Esophagus squamous epithelium (tissue), 5 donors: ENCODE measurements at regions not wholly inside any gene's neighbourhood (a gene's known extent, or its start where the extent isn't known, plus 50 kb on each side); places are given as distances from the start of the nearest gene placed in this dataset.

Experiments used
- DNase-seq: peaks from one replicate; lab custom pipeline; 2025; lab: John Stamatoyannopoulos, UW
- H3K27ac ChIP-seq, 4 donors: fragments of 200-600 bp; sonication (generic); one replicate each; pipeline ENCODE4 v1.5.1; 2016 to 2019; ENCODE audit warnings: mild to moderate bottlenecking in 1 of 4
- H3K27me3 ChIP-seq, 4 donors: fragments of 200-600 bp; sonication (generic); 1 replicate in 3 of 4; 2 replicates in 1 of 4; pipeline versions ENCODE4 v1.5.1 to v1.6.0; 2017 to 2021; ENCODE audit warnings: antibody characterized with exemption in 1 of 4
- H3K36me3 ChIP-seq, 3 donors: fragments of 200-600 bp; sonication (generic); one replicate each; pipeline ENCODE4 v1.5.1; 2016 to 2019
- H3K4me1 ChIP-seq, 3 donors: fragments of 200-600 bp; sonication (generic); one replicate each; pipeline ENCODE4 v1.5.1; 2017 to 2019
- H3K4me3 ChIP-seq, 4 donors: fragments of 200-600 bp; sonication (generic); 1 replicate in 3 of 4; 2 replicates in 1 of 4; pipeline ENCODE4 v1.5.1; 2016 to 2019; ENCODE audit warnings: mild to moderate bottlenecking in 2 of 4, moderate library complexity in 1 of 4
- H3K9me3 ChIP-seq, 3 donors: fragments of 200-600 bp; sonication (generic); one replicate each; pipeline ENCODE4 v1.5.1; 2016 to 2019
- POLR2A ChIP-seq, 4 donors: fragments of 450-650 bp; IDR thresholded peaks; one replicate each; pipeline ENCODE4 v1.6.1; 2017; ENCODE audit warnings: antibody characterized with exemption in 4 of 4, mild to moderate bottlenecking in 4 of 4, moderate library complexity in 3 of 4
- WGBS, 2 donors: methylation state at CpG; one replicate each; pipeline ENCODE4 v1.1.5; 2018; 5-methylcytosine and 5-hydroxymethylcytosine counted together
- intact Hi-C: fragments of 100-400 bp; cut with DNase I; formaldehyde crosslinking; loops from one replicate; pipeline ENCODE4 v1.15.0; 2022
- TF ChIP-seq, protein P1 (sequence below), 6 experiments: fragments of 450-650 bp in 4 of 6; fragments of 200-600 bp in 2 of 6; sonication (generic) in 2 of 6; IDR thresholded peaks; one replicate each; pipeline ENCODE4 v1.5.1; 2016 to 2019; ENCODE audit warnings: antibody characterized with exemption in 6 of 6, mild to moderate bottlenecking in 4 of 6, moderate library complexity in 4 of 6
- donor health status: DM: yes; HTN: yes; CAD: no.

DNA sequence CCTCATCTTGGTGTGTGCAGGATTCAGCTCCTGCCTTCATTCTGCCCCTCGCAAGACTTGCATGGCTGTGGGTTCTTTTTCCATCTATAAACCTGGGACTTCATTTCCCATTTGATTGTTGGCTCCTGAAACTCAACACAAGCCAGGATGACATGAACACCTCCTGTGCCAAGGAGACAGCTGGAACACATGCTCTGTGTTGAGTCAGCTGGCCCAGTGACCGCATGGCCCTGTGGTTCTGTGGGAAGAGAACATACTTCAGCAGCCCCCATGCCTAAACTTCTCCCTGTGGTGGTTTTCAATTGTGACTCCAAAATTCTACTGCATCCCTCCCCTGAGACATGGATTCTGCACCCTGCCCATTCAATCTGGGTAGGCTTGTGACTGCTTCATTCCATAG lies 57.9 kb upstream of the FOXF1 start:
- Histone ChIP-seq H3K4me3 (no peak overlapping the region), H3K4me1 (peaks cover 0 to 11% (median 0%) of the 10 kb centered on the region in 3 donors), H3K36me3 (no peaks in the 10 kb centered on the region), H3K27ac (no peak overlapping the region), H3K27me3 (no peaks in the 10 kb centered on the region), H3K9me3 (no peaks in the 10 kb centered on the region)
- WGBS, 2 donors: 76 to 88% methylated on average over 2 of the region's 2 CpGs
- no peak for DNase-seq
- no peak for TF ChIP-seq POLR2A (IDR thresholded peaks at IDR 0.05)
- TF ChIP-seq, protein P1, sequence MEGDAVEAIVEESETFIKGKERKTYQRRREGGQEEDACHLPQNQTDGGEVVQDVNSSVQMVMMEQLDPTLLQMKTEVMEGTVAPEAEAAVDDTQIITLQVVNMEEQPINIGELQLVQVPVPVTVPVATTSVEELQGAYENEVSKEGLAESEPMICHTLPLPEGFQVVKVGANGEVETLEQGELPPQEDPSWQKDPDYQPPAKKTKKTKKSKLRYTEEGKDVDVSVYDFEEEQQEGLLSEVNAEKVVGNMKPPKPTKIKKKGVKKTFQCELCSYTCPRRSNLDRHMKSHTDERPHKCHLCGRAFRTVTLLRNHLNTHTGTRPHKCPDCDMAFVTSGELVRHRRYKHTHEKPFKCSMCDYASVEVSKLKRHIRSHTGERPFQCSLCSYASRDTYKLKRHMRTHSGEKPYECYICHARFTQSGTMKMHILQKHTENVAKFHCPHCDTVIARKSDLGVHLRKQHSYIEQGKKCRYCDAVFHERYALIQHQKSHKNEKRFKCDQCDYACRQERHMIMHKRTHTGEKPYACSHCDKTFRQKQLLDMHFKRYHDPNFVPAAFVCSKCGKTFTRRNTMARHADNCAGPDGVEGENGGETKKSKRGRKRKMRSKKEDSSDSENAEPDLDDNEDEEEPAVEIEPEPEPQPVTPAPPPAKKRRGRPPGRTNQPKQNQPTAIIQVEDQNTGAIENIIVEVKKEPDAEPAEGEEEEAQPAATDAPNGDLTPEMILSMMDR (IDR thresholded peaks at IDR 0.05): no peak
- intact Hi-C loops: no loop called here

- Histone ChIP-seq H3K27ac (peak overlapping the region in 1 of 4 donors; percentile 21), H3K27me3 (peaks cover 0 to 9% (median 0%) of the 10 kb centered on the region in 4 donors), H3K9me3 (no peaks in the 10 kb centered on the region), H3K36me3 (no peaks in the 10 kb centered on the region), H3K4me3 (no peak overlapping the region), H3K4me1 (peaks cover 0 to 9% (median 2%) of the 10 kb centered on the region in 3 donors)
- intact Hi-C loops: no loop called here
- TF ChIP-seq, protein P1 (IDR thresholded peaks at IDR 0.05): no peak
- no peak for TF ChIP-seq POLR2A (IDR thresholded peaks at IDR 0.05)
- no peak for DNase-seq
- WGBS, 2 donors: 74 to 79% methylated on average over 10 of the region's 10 CpGs
These were observed 55.2 kb upstream of the FOXF1 start for GRCh38 chr16:86455116-86455515.

DNA sequence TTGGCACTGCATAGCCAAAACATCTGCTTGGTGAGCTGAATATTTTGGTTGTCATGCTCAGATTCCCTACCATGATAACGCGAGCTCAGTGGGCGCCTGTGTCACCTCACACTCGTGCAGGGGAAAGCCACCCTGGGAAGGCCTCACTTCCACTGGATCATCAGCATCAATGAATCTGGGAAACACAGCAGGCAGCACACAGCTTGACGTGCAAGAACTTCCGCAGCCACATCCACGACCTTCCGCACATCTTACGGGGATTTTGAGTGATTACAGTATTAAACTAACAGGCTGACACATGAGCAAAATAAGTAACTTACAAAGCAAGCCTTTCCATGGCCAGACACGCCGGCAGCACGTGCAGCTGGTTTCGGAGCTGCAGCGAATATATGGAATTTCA lies 54.7 kb upstream of the FOXF1 start:
- no peak overlapping the region for H3K4me3 ChIP-seq
- 52 to 69% methylated on average over 7 to 12 of the region's 14 CpGs for WGBS, 2 donors
- H3K27ac ChIP-seq: peak overlapping the region in 1 of 4 donors; percentile 21
- peaks cover 0 to 11% (median 0%) of the 10 kb centered on the region in 4 donors for H3K27me3 ChIP-seq
- H3K4me1 ChIP-seq: peaks cover 0 to 9% (median 2%) of the 10 kb centered on the region in 3 donors
- DNase-seq: no peak
- intact Hi-C loops: no loop called here
- peaks cover 0 to 1% (median 0%) of the 10 kb centered on the region in 3 donors for H3K9me3 ChIP-seq
- TF ChIP-seq, protein P1 (IDR thresholded peaks at IDR 0.05): no peak
- no peak for TF ChIP-seq POLR2A (IDR thresholded peaks at IDR 0.05)
- H3K36me3 ChIP-seq: no peaks in the 10 kb centered on the region

DNA sequence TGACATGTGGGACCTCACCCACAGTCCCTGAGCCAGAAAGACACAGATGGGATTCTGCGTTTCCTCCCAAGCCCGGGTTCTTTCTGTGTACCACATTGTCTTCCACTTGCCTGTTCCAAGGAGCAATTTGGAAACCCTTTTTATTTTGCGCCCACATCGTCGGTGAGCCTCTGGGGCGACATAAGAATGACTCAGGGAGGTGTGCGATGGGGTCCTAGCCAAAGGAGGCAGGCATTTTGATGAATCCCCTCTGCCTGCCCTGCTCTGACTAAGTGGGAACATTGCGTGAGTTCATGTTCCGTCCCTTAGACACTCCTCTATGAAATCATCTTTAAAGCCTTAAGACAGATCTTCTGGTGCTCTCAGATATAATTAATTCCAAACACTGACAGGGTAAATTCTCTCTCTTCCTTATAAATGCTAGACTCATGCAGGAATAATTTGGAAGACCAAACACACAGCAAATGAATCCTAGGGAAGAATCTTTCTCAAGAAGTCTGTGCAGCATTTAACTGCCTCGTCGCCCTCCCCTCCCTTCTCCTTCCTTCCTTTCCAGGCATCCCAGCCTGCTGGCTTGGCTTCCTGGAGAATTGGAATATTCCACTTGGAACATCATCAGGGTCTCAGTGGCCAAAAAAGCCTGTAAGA lies 52.7 kb upstream of the FOXF1 start:
- intact Hi-C loops: no loop called here
- Histone ChIP-seq H3K36me3 (no peaks in the 10 kb centered on the region), H3K27me3 (peaks cover 0 to 12% (median 0%) of the 10 kb centered on the region in 4 donors), H3K27ac (peak overlapping the region; percentile 42 to 84 (median 66)), H3K9me3 (peaks cover 0 to 7% (median 0%) of the 10 kb centered on the region in 3 donors), H3K4me3 (no peak overlapping the region), H3K4me1 (peaks cover 0 to 9% (median 2%) of the 10 kb centered on the region in 3 donors)
- no peak for DNase-seq
- no peak for TF ChIP-seq POLR2A (IDR thresholded peaks at IDR 0.05)
- TF ChIP-seq, protein P1 (IDR thresholded peaks at IDR 0.05): no peak
- 44 to 47% methylated on average over 11 of the region's 11 CpGs for WGBS, 2 donors

DNA sequence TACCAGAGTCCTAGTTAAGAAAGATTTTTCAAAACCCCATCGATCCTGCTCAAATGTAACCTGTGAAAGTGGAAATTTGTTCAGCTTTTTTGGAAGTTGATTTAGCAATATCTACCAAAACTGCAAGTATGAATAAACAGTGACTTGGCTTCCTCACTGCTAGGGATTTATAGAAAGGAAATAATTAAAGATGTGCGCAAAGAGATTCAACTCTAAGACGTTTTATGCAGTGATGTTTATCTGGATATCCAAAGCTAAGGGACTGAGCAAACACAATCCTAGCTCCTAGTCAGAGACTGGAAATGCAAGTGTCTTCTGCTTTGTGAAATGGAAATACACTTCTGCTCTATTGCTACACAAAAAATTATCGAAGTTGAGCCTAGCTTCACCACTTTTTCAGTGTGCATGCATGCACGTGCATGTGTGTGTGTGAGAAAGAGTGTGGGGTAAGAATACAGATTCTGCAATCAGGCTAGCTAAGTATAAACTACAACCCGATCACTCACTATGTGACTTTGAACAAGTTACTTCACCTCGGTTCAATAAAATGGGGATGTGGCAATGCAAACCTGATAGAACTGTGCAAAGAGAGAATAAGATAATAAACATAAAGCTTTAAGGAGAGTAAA lies 52.1 kb upstream of the FOXF1 start:
- WGBS, 2 donors: 30 to 38% methylated on average over 7 of the region's 7 CpGs
- H3K27ac ChIP-seq: peak overlapping the region; percentile 14 to 84 (median 66)
- peaks cover 0 to 10% (median 0%) of the 10 kb centered on the region in 3 donors for H3K9me3 ChIP-seq
- intact Hi-C loops: no loop called here
- no peaks in the 10 kb centered on the region for H3K36me3 ChIP-seq
- peaks cover 0 to 9% (median 2%) of the 10 kb centered on the region in 3 donors for H3K4me1 ChIP-seq
- no peak overlapping the region for H3K4me3 ChIP-seq
- DNase-seq: no peak
- H3K27me3 ChIP-seq: peaks cover 0 to 12% (median 0%) of the 10 kb centered on the region in 4 donors
- no peak for TF ChIP-seq POLR2A (IDR thresholded peaks at IDR 0.05)
- TF ChIP-seq, protein P1 (IDR thresholded peaks at IDR 0.05): no peak
